Body of pancreas (tissue), 4 donors: ENCODE measurements at regions not wholly inside any gene's neighbourhood (a gene's known extent, or its start where the extent isn't known, plus 50 kb on each side); places are given as distances from the start of the nearest gene placed in this dataset.

Experiments
- CTCF ChIP-seq, 7 experiments: fragments of 450-650 bp in 4 of 7; fragments of 200-600 bp in 3 of 7; sonication (generic) in 3 of 7; IDR thresholded peaks; one replicate each; pipeline ENCODE4 v1.5.1; 2016 to 2019; ENCODE audit warnings: antibody characterized with exemption in 7 of 7
- POLR2A ChIP-seq, 3 donors: fragments of 450-650 bp; IDR thresholded peaks; one replicate each; pipeline ENCODE4 v1.6.1; 2016; ENCODE audit warnings: antibody characterized with exemption in 3 of 3, mild to moderate bottlenecking in 2 of 3

- no peak for TF ChIP-seq CTCF (IDR thresholded peaks at IDR 0.05)
- no peak for TF ChIP-seq POLR2A (IDR thresholded peaks at IDR 0.05)
Observed at GRCh38 chr3:135416182-135416581, 549.3 kb upstream of the PPP2R3A start.
